ENCODE measurements at regions not wholly inside any gene's neighbourhood (a gene's known extent, or its start where the extent isn't known, plus 50 kb on each side); places are given as distances from the start of the nearest gene placed in this dataset.
"Not testable (repeated sequence)": the region's sequence is repeated elsewhere in the genome, so short reads cannot be mapped to it uniquely, and the experiment has no call there.

DNA sequence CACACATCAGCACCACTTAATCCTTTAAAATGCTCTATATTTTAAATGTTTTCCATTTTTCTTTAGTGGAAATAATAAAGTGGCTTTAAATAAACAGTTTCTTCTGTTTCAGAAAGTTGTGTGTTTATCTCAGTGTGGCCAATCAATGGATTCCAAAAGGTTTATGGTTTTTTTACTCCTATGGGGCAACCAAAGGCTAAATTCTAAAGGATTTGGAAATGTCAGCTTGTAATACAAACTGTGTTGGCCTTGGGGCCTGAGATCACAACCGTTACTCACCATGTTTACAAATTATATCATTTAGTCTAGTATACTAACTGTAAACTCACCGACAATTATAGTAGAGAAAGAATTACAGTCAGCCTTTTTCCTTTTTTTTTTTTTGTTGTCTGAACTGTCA, 827.2 kb downstream of the EPHA4 start:
- ATAC-seq (replicated peaks; ENCODE audit: extremely low read depth, poor library complexity, severe bottlenecking) (no peak), DNase-seq (ENCODE audit: low spot score in 2 of 2) (no peak)
- Mint-ChIP-seq H3K36me3 (ENCODE audit: insufficient read depth) (no peaks in the 10 kb centered on the region), H3K27me3 (peaks cover 15% of the 10 kb centered on the region), H3K9me3 (no peaks in the 10 kb centered on the region), H3K27ac (ENCODE audit: low read depth) (no peak overlapping the region), H3K4me3 (no peak overlapping the region), H3K4me1 (no peaks in the 10 kb centered on the region)

DNA sequence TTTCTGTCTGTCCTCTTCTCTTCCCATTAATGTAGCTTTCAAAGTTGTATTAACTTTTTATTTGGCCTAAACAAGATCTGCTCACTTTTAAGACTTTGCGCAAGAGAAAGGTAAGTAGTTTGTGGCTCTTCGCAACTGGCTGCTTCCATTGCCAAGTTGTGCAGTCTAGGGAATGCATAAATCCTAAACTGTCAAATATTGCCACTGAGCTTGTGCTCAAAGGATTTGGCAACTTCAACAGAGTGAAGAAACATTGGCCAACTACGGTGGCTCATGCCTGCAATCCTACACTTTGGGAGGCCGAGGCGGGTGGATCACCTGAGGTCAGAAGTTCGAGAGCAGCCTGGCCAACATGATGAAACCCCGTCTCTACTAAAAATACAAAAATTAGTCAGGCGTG, 826.4 kb downstream of the EPHA4 start:
- no peaks in the 10 kb centered on the region for H3K9me3 Mint-ChIP-seq
- H3K27me3 Mint-ChIP-seq: peaks cover 9% of the 10 kb centered on the region
- ATAC-seq (replicated peaks; ENCODE audit: extremely low read depth, poor library complexity, severe bottlenecking) (no peak), DNase-seq (ENCODE audit: low spot score in 2 of 2) (no peak)
- no peak overlapping the region for H3K27ac Mint-ChIP-seq (ENCODE audit: low read depth)
- no peak overlapping the region for H3K4me3 Mint-ChIP-seq
- no peaks in the 10 kb centered on the region for H3K4me1 Mint-ChIP-seq
- no peaks in the 10 kb centered on the region for H3K36me3 Mint-ChIP-seq (ENCODE audit: insufficient read depth)

DNA sequence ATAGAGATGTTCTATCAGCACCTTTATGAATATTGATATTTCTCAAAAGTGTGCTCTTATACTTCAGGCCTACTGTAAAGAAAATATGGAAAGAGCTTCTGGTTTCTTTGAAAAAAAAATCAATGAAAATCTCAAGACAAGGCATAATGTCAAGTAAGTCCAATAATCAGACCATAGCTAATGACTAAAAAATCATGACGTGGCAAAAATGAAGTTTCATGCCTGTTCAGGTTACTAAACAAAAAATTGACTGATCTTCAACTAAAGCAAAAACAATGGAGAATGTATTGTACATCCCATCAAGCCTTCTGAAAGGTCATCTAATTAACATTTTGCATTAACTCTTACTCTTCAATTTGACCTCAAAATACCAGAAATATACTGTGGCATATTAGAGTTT, 824.4 kb downstream of the EPHA4 start:
- H3K27me3 Mint-ChIP-seq: peaks cover 9% of the 10 kb centered on the region
- no peak overlapping the region for H3K4me3 Mint-ChIP-seq
- H3K9me3 Mint-ChIP-seq: peaks cover 5% of the 10 kb centered on the region
- DNase-seq (ENCODE audit: low spot score in 2 of 2) (no peak), ATAC-seq (replicated peaks; ENCODE audit: extremely low read depth, poor library complexity, severe bottlenecking) (no peak)
- no peak overlapping the region for H3K27ac Mint-ChIP-seq (ENCODE audit: low read depth)
- peaks cover 1% of the 10 kb centered on the region for H3K36me3 Mint-ChIP-seq (ENCODE audit: insufficient read depth)
- no peaks in the 10 kb centered on the region for H3K4me1 Mint-ChIP-seq

GRCh38 chr2:220748875-220749479, 823.1 kb downstream of the EPHA4 start:
- no peak for ATAC-seq (replicated peaks; ENCODE audit: extremely low read depth, poor library complexity, severe bottlenecking)
- Mint-ChIP-seq H3K9me3 (peaks cover 5% of the 10 kb centered on the region), H3K4me1 (no peaks in the 10 kb centered on the region), H3K36me3 (ENCODE audit: insufficient read depth) (peaks cover 1% of the 10 kb centered on the region), H3K4me3 (no peak overlapping the region), H3K27me3 (peaks cover 9% of the 10 kb centered on the region), H3K27ac (ENCODE audit: low read depth) (no peak overlapping the region)
- DNase-seq (ENCODE audit: low spot score in 2 of 2): no peak

GRCh38 chr2:220753486-220753885, 818.6 kb downstream of the EPHA4 start:
- no peak for DNase-seq (ENCODE audit: low spot score in 2 of 2)
- no peaks in the 10 kb centered on the region for H3K27me3 Mint-ChIP-seq

GRCh38 chr2:220756653-220757052, 815.5 kb downstream of the EPHA4 start:
- Mint-ChIP-seq H3K27ac (ENCODE audit: low read depth) (no peak overlapping the region), H3K4me3 (no peak overlapping the region), H3K36me3 (ENCODE audit: insufficient read depth) (peaks cover 1% of the 10 kb centered on the region), H3K4me1 (no peaks in the 10 kb centered on the region), H3K9me3 (no peaks in the 10 kb centered on the region), H3K27me3 (peaks cover 5% of the 10 kb centered on the region)
- ATAC-seq (replicated peaks; ENCODE audit: extremely low read depth, poor library complexity, severe bottlenecking) (no peak), DNase-seq (ENCODE audit: low spot score in 2 of 2) (no peak)

More at GRCh38 chr2:220753486-220753885, 818.6 kb downstream of the EPHA4 start:
- no peak for ATAC-seq (replicated peaks; ENCODE audit: extremely low read depth, poor library complexity, severe bottlenecking)
- Mint-ChIP-seq H3K9me3 (peaks cover 5% of the 10 kb centered on the region), H3K4me1 (no peaks in the 10 kb centered on the region), H3K27ac (ENCODE audit: low read depth) (no peak overlapping the region), H3K36me3 (ENCODE audit: insufficient read depth) (peaks cover 1% of the 10 kb centered on the region), H3K4me3 (no peak overlapping the region)

GRCh38 chr2:220758376-220758775, 813.7 kb downstream of the EPHA4 start:
- H3K4me3 Mint-ChIP-seq; ATAC-seq (replicated peaks; ENCODE audit: extremely low read depth, poor library complexity, severe bottlenecking); H3K27ac Mint-ChIP-seq (ENCODE audit: low read depth); DNase-seq (ENCODE audit: low spot score in 2 of 2); H3K36me3 Mint-ChIP-seq (ENCODE audit: insufficient read depth); H3K9me3 Mint-ChIP-seq; H3K4me1 Mint-ChIP-seq: not testable (repeated sequence)
- H3K27me3 Mint-ChIP-seq: peaks cover 12% of the 10 kb centered on the region

DNA sequence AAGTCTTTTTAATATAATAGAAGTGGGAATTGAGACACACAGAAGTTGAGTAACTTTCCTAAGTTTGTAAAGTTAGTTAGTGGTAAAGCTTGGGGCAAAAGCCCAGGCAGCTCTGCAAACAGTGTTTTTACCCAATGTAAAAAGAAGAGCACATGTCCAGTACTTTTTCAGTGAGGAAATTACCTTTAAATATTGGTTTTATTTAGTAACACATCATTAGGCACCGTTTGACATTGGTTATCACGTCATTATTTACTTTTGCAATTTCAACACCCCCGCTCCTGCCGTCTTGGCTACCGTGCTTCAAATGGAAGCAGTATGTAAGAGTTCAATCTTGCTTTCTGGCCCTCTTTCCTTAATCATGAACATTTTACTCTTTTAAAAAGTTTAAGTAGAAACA, 807.9 kb downstream of the EPHA4 start:
- H3K9me3 Mint-ChIP-seq: no peaks in the 10 kb centered on the region
- no peak overlapping the region for H3K4me3 Mint-ChIP-seq

DNA sequence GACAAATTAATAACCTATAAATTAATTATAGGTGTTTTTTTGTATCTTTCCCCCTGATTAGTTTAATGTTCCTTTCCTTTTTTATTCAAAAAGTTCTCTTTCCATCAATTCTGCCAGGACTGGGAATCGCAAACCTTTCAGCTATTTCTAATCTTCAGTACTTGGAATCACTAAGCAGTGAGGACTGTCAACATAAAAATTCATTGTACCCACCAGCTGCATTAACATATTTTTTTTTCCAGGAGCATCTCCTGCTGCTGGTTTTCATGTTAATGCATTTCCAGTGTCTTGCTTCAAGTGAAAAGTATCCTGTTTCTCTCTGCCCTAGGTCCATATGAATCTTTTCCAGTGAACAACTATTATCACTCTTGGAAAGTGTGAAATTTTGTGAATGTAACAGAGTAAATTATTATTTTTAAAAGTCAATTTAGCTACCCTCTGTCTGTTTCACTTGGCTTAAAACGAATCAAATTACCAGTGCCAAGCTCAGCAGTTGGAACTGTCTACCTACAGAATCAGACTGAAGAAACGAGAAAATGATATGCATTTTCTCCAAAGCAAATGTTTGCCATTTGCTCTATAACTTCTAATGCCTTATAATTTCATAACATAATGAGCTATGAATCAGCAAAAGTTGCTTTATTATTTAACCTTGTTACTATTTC, 804.4 kb downstream of the EPHA4 start:
- no peak overlapping the region for H3K4me3 Mint-ChIP-seq
- H3K9me3 Mint-ChIP-seq: no peaks in the 10 kb centered on the region
- peaks cover 17% of the 10 kb centered on the region for H3K27me3 Mint-ChIP-seq
- DNase-seq (ENCODE audit: low spot score in 2 of 2) (no peak), ATAC-seq (replicated peaks; ENCODE audit: extremely low read depth, poor library complexity, severe bottlenecking) (no peak)
- H3K4me1 Mint-ChIP-seq: no peaks in the 10 kb centered on the region
- H3K36me3 Mint-ChIP-seq (ENCODE audit: insufficient read depth): no peaks in the 10 kb centered on the region
- H3K27ac Mint-ChIP-seq (ENCODE audit: low read depth): no peak overlapping the region

More for the DNA sequence above, 807.9 kb downstream of the EPHA4 start:
- no peak for DNase-seq (ENCODE audit: low spot score in 2 of 2)
- no peaks in the 10 kb centered on the region for H3K4me1 Mint-ChIP-seq
- H3K27ac Mint-ChIP-seq (ENCODE audit: low read depth): no peak overlapping the region
- ATAC-seq (replicated peaks; ENCODE audit: extremely low read depth, poor library complexity, severe bottlenecking): no peak
- no peaks in the 10 kb centered on the region for H3K36me3 Mint-ChIP-seq (ENCODE audit: insufficient read depth)
- peaks cover 29% of the 10 kb centered on the region for H3K27me3 Mint-ChIP-seq

GRCh38 chr2:220775856-220776488, 796.1 kb downstream of the EPHA4 start:
- Mint-ChIP-seq H3K27me3 (peaks cover 23% of the 10 kb centered on the region), H3K27ac (ENCODE audit: low read depth) (no peak overlapping the region), H3K36me3 (ENCODE audit: insufficient read depth) (no peaks in the 10 kb centered on the region), H3K4me1 (no peaks in the 10 kb centered on the region), H3K4me3 (no peak overlapping the region), H3K9me3 (no peaks in the 10 kb centered on the region)
- DNase-seq (ENCODE audit: low spot score in 2 of 2) (no peak), ATAC-seq (replicated peaks; ENCODE audit: extremely low read depth, poor library complexity, severe bottlenecking) (no peak)

- not testable (repeated sequence) for H3K4me1 Mint-ChIP-seq; H3K36me3 Mint-ChIP-seq (ENCODE audit: insufficient read depth); ATAC-seq (replicated peaks; ENCODE audit: extremely low read depth, poor library complexity, severe bottlenecking); H3K9me3 Mint-ChIP-seq; DNase-seq (ENCODE audit: low spot score in 2 of 2); H3K27ac Mint-ChIP-seq (ENCODE audit: low read depth); H3K4me3 Mint-ChIP-seq
- H3K27me3 Mint-ChIP-seq: peaks cover 42% of the 10 kb centered on the region
These were observed 793.0 kb downstream of the EPHA4 start for GRCh38 chr2:220779076-220779475.

DNA sequence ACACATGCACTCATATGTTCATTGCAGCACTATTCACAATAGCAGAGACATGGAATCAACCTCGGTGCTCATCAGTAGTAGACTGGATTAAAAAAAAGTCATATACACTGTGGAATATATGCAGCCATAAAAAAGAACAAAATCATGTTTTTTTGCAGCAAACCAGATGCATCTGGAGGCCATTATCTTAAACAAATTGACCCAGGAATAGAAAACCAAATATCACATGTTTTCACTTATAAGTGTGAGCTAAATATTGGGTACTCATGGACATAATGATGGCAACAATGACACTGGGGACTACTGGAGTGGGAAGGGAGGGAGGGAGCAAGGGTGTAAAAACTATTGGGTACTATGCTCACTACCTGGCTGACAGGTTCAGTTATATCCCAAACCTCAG, 792.6 kb downstream of the EPHA4 start:
- no peaks in the 10 kb centered on the region for H3K4me1 Mint-ChIP-seq
- H3K36me3 Mint-ChIP-seq (ENCODE audit: insufficient read depth): no peaks in the 10 kb centered on the region
- no peaks in the 10 kb centered on the region for H3K9me3 Mint-ChIP-seq
- no peak for DNase-seq (ENCODE audit: low spot score in 2 of 2)
- no peak overlapping the region for H3K4me3 Mint-ChIP-seq
- H3K27me3 Mint-ChIP-seq: peaks cover 42% of the 10 kb centered on the region
- no peak overlapping the region for H3K27ac Mint-ChIP-seq (ENCODE audit: low read depth)
- ATAC-seq (replicated peaks; ENCODE audit: extremely low read depth, poor library complexity, severe bottlenecking): no peak

GRCh38 chr2:220779931-220780330, 792.2 kb downstream of the EPHA4 start:
- Mint-ChIP-seq H3K36me3 (ENCODE audit: insufficient read depth) (no peaks in the 10 kb centered on the region), H3K4me1 (no peaks in the 10 kb centered on the region), H3K27me3 (peaks cover 41% of the 10 kb centered on the region), H3K9me3 (no peaks in the 10 kb centered on the region), H3K27ac (ENCODE audit: low read depth) (no peak overlapping the region), H3K4me3 (no peak overlapping the region)
- ATAC-seq (replicated peaks; ENCODE audit: extremely low read depth, poor library complexity, severe bottlenecking): no peak
- DNase-seq (ENCODE audit: low spot score in 2 of 2): no peak

All from central memory CD8-positive, alpha-beta T cell (primary cell).